ENCODE measurements at regions not wholly inside any gene's neighbourhood (a gene's known extent, or its start where the extent isn't known, plus 50 kb on each side); places are given as distances from the start of the nearest gene placed in this dataset.

GRCh38 chr12:131422744-131423143, 288.1 kb upstream of the SFSWAP start:
- TF ChIP-seq CTCF (IDR thresholded peaks at IDR 0.05) (no peak), POLR2A (IDR thresholded peaks at IDR 0.05) (no peak)

Data from adrenal gland (tissue), 5 donors.